Body of pancreas (tissue), 4 donors: ENCODE measurements at regions not wholly inside any gene's neighbourhood (a gene's known extent, or its start where the extent isn't known, plus 50 kb on each side); places are given as distances from the start of the nearest gene placed in this dataset.

Source experiments
- ATAC-seq: fragments of 150-250 bp; one replicate; pipeline ENCODE4 v1.9.1; 2016
- DNase-seq, 4 donors: peaks; one replicate each; pipeline ENCODE4 v3.0.0-alpha.2; 2019
- H3K27ac ChIP-seq, 4 donors: fragments of 200-600 bp; sonication (generic); 1 replicate in 3 of 4; 2 replicates in 1 of 4; pipeline versions ENCODE4 v1.5.1 to v1.6.1; 2016 to 2019; ENCODE audit warnings: mild to moderate bottlenecking in 1 of 4, mixed read lengths in 1 of 4, moderate library complexity in 1 of 4
- H3K27me3 ChIP-seq, 2 donors: fragments of 200-600 bp; sonication (generic); one replicate each; pipeline ENCODE4 v1.6.0; 2016; ENCODE audit warnings: mild to moderate bottlenecking in 1 of 2
- H3K36me3 ChIP-seq, 2 donors: fragments of 200-600 bp; sonication (generic); replicated peaks in 1 of 2; 2 replicates each; pipeline ENCODE4 v1.5.1; 2016; ENCODE audit warnings: low read depth in 2 of 2; ENCODE audit not compliant: insufficient read depth in 1 of 2
- H3K4me1 ChIP-seq: fragments of 200-600 bp; sonication (generic); one replicate; pipeline ENCODE4 v1.6.0; 2016
- H3K4me3 ChIP-seq, 2 donors: fragments of 200-600 bp; sonication (generic); 1 replicate in 1 of 2; 2 replicates in 1 of 2; pipeline ENCODE4 v1.5.1; 2016 to 2019
- H3K9me3 ChIP-seq, 3 donors: fragments of 200-600 bp; sonication (generic); 1 replicate in 2 of 3; 2 replicates in 1 of 3; pipeline ENCODE4 v1.5.1; 2016
- POLR2A ChIP-seq, 3 donors: fragments of 450-650 bp; IDR thresholded peaks; one replicate each; pipeline ENCODE4 v1.6.1; 2016; ENCODE audit warnings: antibody characterized with exemption in 3 of 3, mild to moderate bottlenecking in 2 of 3
- WGBS, 2 donors: methylation state at CpG; one replicate each; pipeline ENCODE4 v1.1.5; 2017; 5-methylcytosine and 5-hydroxymethylcytosine counted together
- intact Hi-C: fragments of 100-400 bp; cut with DNase I; formaldehyde crosslinking; loops from one replicate; pipeline ENCODE4 v1.15.1; 2023
- TF ChIP-seq, protein P1 (sequence below), 7 experiments: fragments of 450-650 bp in 4 of 7; fragments of 200-600 bp in 3 of 7; sonication (generic) in 3 of 7; IDR thresholded peaks; one replicate each; pipeline ENCODE4 v1.5.1; 2016 to 2019; ENCODE audit warnings: antibody characterized with exemption in 7 of 7

GRCh38 chr7:114832906-114833595 lies 88.8 kb upstream of the MDFIC start:
- no peaks in the 10 kb centered on the region for H3K36me3 ChIP-seq
- no peak overlapping the region for H3K27ac ChIP-seq
- H3K4me1 ChIP-seq = no peaks in the 10 kb centered on the region
- H3K27me3 ChIP-seq = no peaks in the 10 kb centered on the region
- intact Hi-C loops = no loop called here
- H3K9me3 ChIP-seq = no peaks in the 10 kb centered on the region
- TF ChIP-seq POLR2A (IDR thresholded peaks at IDR 0.05) = no peak
- TF ChIP-seq, protein P1, sequence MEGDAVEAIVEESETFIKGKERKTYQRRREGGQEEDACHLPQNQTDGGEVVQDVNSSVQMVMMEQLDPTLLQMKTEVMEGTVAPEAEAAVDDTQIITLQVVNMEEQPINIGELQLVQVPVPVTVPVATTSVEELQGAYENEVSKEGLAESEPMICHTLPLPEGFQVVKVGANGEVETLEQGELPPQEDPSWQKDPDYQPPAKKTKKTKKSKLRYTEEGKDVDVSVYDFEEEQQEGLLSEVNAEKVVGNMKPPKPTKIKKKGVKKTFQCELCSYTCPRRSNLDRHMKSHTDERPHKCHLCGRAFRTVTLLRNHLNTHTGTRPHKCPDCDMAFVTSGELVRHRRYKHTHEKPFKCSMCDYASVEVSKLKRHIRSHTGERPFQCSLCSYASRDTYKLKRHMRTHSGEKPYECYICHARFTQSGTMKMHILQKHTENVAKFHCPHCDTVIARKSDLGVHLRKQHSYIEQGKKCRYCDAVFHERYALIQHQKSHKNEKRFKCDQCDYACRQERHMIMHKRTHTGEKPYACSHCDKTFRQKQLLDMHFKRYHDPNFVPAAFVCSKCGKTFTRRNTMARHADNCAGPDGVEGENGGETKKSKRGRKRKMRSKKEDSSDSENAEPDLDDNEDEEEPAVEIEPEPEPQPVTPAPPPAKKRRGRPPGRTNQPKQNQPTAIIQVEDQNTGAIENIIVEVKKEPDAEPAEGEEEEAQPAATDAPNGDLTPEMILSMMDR (IDR thresholded peaks at IDR 0.05) = no peak
- H3K4me3 ChIP-seq = no peak overlapping the region
- no peak for ATAC-seq
- WGBS, 2 donors = 68 to 77% methylated on average over 4 of the region's 4 CpGs
- no peak for DNase-seq

DNA sequence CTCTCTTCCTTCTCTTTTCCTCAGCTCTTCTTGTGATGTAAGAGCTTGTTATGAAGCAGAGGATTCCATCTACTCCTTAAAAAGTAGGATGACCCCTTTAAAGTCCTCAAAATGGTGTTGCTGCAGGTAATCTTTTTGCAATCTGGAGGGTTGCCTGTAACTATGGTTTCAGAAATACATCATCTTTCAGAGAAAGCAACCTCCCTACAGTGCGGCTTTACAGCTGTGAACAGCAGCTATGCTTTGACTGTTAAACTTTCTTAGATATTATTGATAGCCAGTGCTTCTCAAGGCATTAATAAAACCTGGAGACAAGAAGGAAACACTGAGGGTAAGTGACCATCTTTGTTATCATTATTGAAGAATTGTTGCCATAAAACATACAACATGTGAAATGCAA lies 86.6 kb upstream of the MDFIC start:
- intact Hi-C loops = no loop called here
- Histone ChIP-seq H3K27me3 (no peaks in the 10 kb centered on the region), H3K36me3 (no peaks in the 10 kb centered on the region), H3K27ac (no peak overlapping the region), H3K4me3 (no peak overlapping the region), H3K4me1 (no peaks in the 10 kb centered on the region), H3K9me3 (no peaks in the 10 kb centered on the region)
- TF ChIP-seq, protein P1 (IDR thresholded peaks at IDR 0.05) = no peak
- TF ChIP-seq POLR2A (IDR thresholded peaks at IDR 0.05) = no peak
- WGBS, 2 donors = 78 to 91% methylated on average over 1 of the region's 1 CpG
- no peak for ATAC-seq
- DNase-seq = no peak

DNA sequence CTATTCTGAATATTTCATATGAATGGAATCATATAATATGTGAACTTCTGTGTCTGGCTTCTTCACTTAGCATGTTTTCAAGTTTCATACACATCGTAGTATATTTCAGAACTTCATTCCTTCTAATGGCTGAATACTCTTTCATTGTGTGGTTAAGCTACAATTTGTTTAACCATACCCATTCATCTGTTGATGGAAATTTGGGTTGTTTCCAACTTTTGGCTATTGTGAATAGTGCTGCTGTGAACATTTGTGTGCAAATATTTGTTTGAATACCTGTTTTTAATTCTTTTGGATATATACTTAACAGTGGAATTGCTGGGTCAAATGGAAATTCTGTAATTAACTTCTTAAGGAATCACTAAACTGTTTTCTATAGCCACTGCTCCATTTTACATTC lies 86.0 kb upstream of the MDFIC start:
- no peaks in the 10 kb centered on the region for H3K4me1 ChIP-seq
- ATAC-seq (no peak), DNase-seq (no peak)
- WGBS, 2 donors = 0% methylated on average over 1 of the region's 1 CpG
- no peaks in the 10 kb centered on the region for H3K27me3 ChIP-seq
- H3K4me3 ChIP-seq = no peak overlapping the region
- no peaks in the 10 kb centered on the region for H3K9me3 ChIP-seq
- H3K36me3 ChIP-seq = no peaks in the 10 kb centered on the region
- intact Hi-C loops = no loop called here
- H3K27ac ChIP-seq = no peak overlapping the region
- TF ChIP-seq POLR2A (IDR thresholded peaks at IDR 0.05) = no peak
- TF ChIP-seq, protein P1 (IDR thresholded peaks at IDR 0.05) = no peak

GRCh38 chr7:114842551-114843065 lies 79.3 kb upstream of the MDFIC start:
- Histone ChIP-seq H3K27me3 (no peaks in the 10 kb centered on the region), H3K36me3 (no peaks in the 10 kb centered on the region), H3K4me1 (no peaks in the 10 kb centered on the region), H3K27ac (no peak overlapping the region), H3K9me3 (no peaks in the 10 kb centered on the region), H3K4me3 (no peak overlapping the region)
- no peak for ATAC-seq
- intact Hi-C loops = no loop called here
- no peak for TF ChIP-seq POLR2A (IDR thresholded peaks at IDR 0.05)
- TF ChIP-seq, protein P1 (IDR thresholded peaks at IDR 0.05) = no peak
- WGBS, 2 donors = 58 to 70% methylated on average over 5 of the region's 5 CpGs
- no peak for DNase-seq

- no peaks in the 10 kb centered on the region for H3K36me3 ChIP-seq
- H3K27ac ChIP-seq = no peak overlapping the region
- H3K4me1 ChIP-seq = no peaks in the 10 kb centered on the region
- intact Hi-C loops = no loop called here
- ATAC-seq = no peak
- WGBS, 2 donors = 83 to 91% methylated on average over 3 of the region's 3 CpGs
- no peak overlapping the region for H3K4me3 ChIP-seq
- TF ChIP-seq, protein P1 (IDR thresholded peaks at IDR 0.05) = no peak
- H3K27me3 ChIP-seq = no peaks in the 10 kb centered on the region
- H3K9me3 ChIP-seq = no peaks in the 10 kb centered on the region
- no peak for DNase-seq
These were observed 78.8 kb upstream of the MDFIC start for GRCh38 chr7:114843102-114843501.
